ENCODE measurements at regions not wholly inside any gene's neighbourhood (a gene's known extent, or its start where the extent isn't known, plus 50 kb on each side); places are given as distances from the start of the nearest gene placed in this dataset.

DNA sequence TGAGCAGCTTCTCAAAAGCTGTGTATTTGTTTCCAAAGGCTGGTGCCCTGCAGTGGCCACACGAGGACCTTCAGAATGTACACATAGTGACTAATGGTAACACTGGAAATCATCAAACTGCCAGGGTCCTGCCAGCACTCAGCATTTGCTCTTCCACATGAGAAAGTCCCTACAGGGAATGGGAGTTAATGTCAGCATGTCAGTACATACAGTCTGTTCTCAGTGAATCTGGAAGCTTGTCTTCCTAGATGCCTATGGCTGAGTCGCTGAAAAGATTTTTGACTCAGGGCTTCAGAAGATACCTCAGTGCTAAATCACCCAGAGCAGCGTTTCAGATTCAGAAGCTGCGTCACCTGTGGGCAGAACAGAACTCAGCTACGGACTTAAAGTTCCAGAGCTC lies 108.2 kb downstream of the CDC7 start:
- Histone ChIP-seq H3K23ac (ENCODE audit: insufficient read length, low read depth, low read length) (no peak overlapping the region), H2AFZ (ENCODE audit: low read length) (no peak overlapping the region), H3K4me1 (ENCODE audit: insufficient read depth, low read length) (no peaks in the 10 kb centered on the region; the same call in 1 of the 2 replicates), H2AK5ac (ENCODE audit: insufficient read length, low read length) (no peak overlapping the region), H3K9me3 (ENCODE audit: control insufficient read depth, low read depth, low read length) (no peaks in the 10 kb centered on the region), H2BK120ac (ENCODE audit: low read depth, low read length, poor library complexity, severe bottlenecking) (no peak overlapping the region), H4K8ac (replicated peaks; ENCODE audit: insufficient read length, low read depth, low read length) (no peak overlapping the region), H2BK15ac (ENCODE audit: low read depth, low read length) (no peak overlapping the region), H3T11ph (ENCODE audit: low read length) (no peak overlapping the region), H3K56ac (ENCODE audit: insufficient read length, low read depth, low read length) (no peak overlapping the region), H2BK20ac (ENCODE audit: low read depth, low read length, poor library complexity, severe bottlenecking) (no peak overlapping the region), H3K18ac (ENCODE audit: insufficient read length, low read depth, low read length) (no peak overlapping the region), H3K4ac (ENCODE audit: low read depth, low read length) (no peak overlapping the region), H4K5ac (ENCODE audit: insufficient read length, low read depth, low read length) (no peak overlapping the region), H2BK12ac (ENCODE audit: insufficient read length, low read depth, low read length) (no peak overlapping the region), H2BK5ac (ENCODE audit: insufficient read length, low read length) (no peak overlapping the region), H4K91ac (ENCODE audit: insufficient read length, low read depth, low read length) (no peak overlapping the region), H3K4me2 (ENCODE audit: insufficient read depth, insufficient read length, low read length) (no peak overlapping the region), H3K79me2 (ENCODE audit: insufficient read depth, low read length) (no peaks in the 10 kb centered on the region), H3K14ac (ENCODE audit: insufficient read depth, low read length) (no peak overlapping the region), H3K79me1 (ENCODE audit: insufficient read depth, low read depth, low read length, poor library complexity, severe bottlenecking) (no peaks in the 10 kb centered on the region), H3K27ac (ENCODE audit: insufficient read length, low read depth, low read length) (no peak overlapping the region), H3K23me2 (ENCODE audit: insufficient read length, low read depth, low read length, poor library complexity, severe bottlenecking) (no peaks in the 10 kb centered on the region), H3K27me3 (ENCODE audit: insufficient read depth, low read length) (no peaks in the 10 kb centered on the region), H3K9ac (ENCODE audit: extremely low read depth, insufficient read length, low read length) (no peak overlapping the region), H4K20me1 (ENCODE audit: control insufficient read depth, insufficient read depth, insufficient read length) (no peaks in the 10 kb centered on the region)
- Mint-ChIP-seq H3K9me3 (no peaks in the 10 kb centered on the region; a peak in 1 of 5 replicates), H3K4me3 (no peak overlapping the region), H3K27me3 (ENCODE audit: low read depth) (no peaks in the 10 kb centered on the region), H3K27ac (no peak overlapping the region), H3K4me1 (peaks cover 23 to 28% of the 10 kb centered on the region in 2 experiments), H3K36me3 (ENCODE audit: insufficient read depth in 1 of 3, low read depth in 3 of 3) (no peaks in the 10 kb centered on the region)
- DNase-seq: no peak
- TF ChIP-seq, protein P1, sequence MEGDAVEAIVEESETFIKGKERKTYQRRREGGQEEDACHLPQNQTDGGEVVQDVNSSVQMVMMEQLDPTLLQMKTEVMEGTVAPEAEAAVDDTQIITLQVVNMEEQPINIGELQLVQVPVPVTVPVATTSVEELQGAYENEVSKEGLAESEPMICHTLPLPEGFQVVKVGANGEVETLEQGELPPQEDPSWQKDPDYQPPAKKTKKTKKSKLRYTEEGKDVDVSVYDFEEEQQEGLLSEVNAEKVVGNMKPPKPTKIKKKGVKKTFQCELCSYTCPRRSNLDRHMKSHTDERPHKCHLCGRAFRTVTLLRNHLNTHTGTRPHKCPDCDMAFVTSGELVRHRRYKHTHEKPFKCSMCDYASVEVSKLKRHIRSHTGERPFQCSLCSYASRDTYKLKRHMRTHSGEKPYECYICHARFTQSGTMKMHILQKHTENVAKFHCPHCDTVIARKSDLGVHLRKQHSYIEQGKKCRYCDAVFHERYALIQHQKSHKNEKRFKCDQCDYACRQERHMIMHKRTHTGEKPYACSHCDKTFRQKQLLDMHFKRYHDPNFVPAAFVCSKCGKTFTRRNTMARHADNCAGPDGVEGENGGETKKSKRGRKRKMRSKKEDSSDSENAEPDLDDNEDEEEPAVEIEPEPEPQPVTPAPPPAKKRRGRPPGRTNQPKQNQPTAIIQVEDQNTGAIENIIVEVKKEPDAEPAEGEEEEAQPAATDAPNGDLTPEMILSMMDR (conservative IDR thresholded peaks at IDR 0.05): no peak
- no CpG with 5 or more reads among the region's 5 CpGs for WGBS (ENCODE audit: extremely low coverage, insufficient read length, low lambda C conversion rate)

All from H9 (cell line).